ENCODE measurements at regions not wholly inside any gene's neighbourhood (a gene's known extent, or its start where the extent isn't known, plus 50 kb on each side); places are given as distances from the start of the nearest gene placed in this dataset.

DNA sequence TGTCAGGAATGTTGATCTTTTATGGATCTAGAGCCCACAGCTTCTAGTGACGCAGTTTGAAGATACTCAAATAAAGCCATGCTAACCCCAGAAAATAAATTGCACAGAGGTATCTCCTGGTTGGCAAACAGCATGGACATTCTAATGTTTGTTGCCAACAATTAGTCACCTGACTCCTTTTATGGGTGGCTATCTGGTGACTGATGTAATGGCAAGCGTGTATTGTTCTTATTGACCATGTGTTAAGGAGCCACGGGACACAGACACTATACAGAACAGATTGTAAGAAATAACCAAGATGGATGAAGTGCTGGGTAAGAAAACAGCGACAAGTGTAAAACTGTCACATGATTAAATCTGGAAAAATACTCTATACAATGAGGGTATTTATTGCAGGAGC, 401.3 kb upstream of the PDE3A start:
- TF ChIP-seq, protein P1, sequence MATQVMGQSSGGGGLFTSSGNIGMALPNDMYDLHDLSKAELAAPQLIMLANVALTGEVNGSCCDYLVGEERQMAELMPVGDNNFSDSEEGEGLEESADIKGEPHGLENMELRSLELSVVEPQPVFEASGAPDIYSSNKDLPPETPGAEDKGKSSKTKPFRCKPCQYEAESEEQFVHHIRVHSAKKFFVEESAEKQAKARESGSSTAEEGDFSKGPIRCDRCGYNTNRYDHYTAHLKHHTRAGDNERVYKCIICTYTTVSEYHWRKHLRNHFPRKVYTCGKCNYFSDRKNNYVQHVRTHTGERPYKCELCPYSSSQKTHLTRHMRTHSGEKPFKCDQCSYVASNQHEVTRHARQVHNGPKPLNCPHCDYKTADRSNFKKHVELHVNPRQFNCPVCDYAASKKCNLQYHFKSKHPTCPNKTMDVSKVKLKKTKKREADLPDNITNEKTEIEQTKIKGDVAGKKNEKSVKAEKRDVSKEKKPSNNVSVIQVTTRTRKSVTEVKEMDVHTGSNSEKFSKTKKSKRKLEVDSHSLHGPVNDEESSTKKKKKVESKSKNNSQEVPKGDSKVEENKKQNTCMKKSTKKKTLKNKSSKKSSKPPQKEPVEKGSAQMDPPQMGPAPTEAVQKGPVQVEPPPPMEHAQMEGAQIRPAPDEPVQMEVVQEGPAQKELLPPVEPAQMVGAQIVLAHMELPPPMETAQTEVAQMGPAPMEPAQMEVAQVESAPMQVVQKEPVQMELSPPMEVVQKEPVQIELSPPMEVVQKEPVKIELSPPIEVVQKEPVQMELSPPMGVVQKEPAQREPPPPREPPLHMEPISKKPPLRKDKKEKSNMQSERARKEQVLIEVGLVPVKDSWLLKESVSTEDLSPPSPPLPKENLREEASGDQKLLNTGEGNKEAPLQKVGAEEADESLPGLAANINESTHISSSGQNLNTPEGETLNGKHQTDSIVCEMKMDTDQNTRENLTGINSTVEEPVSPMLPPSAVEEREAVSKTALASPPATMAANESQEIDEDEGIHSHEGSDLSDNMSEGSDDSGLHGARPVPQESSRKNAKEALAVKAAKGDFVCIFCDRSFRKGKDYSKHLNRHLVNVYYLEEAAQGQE (IDR thresholded peaks at IDR 0.05; ENCODE audit: low read depth), result no peak
- no peak for TF ChIP-seq CEBPB (IDR thresholded peaks at IDR 0.05)
